IgD-negative memory B cell (primary cell): ENCODE measurements at regions not wholly inside any gene's neighbourhood (a gene's known extent, or its start where the extent isn't known, plus 50 kb on each side); places are given as distances from the start of the nearest gene placed in this dataset.

Experiments
- H3K27ac Mint-ChIP-seq, 3 donors: one replicate each; pipeline ENCODE4 v1.8.0; 2020 to 2022; ENCODE audit warnings: mild to moderate bottlenecking in 3 of 3, mixed read lengths in 3 of 3, moderate library complexity in 1 of 3
- H3K27me3 Mint-ChIP-seq: one replicate; pipeline ENCODE4 v1.8.0; 2021; ENCODE audit warnings: mixed read lengths
- H3K36me3 Mint-ChIP-seq: one replicate; pipeline ENCODE4 v1.8.0; 2020; ENCODE audit warnings: mild to moderate bottlenecking, mixed read lengths
- H3K4me1 Mint-ChIP-seq, 3 donors: one replicate each; pipeline ENCODE4 v1.8.0; 2020 to 2022; ENCODE audit warnings: mixed read lengths in 3 of 3, mild to moderate bottlenecking in 1 of 3
- H3K4me3 Mint-ChIP-seq, 4 donors: one replicate each; pipeline ENCODE4 v1.8.0; 2020 to 2022; ENCODE audit warnings: mild to moderate bottlenecking in 4 of 4, mixed read lengths in 4 of 4, moderate library complexity in 3 of 4
- H3K9me3 Mint-ChIP-seq, 3 donors: one replicate each; pipeline ENCODE4 v1.8.0; 2020 to 2021; ENCODE audit warnings: mixed read lengths in 3 of 3, mild to moderate bottlenecking in 1 of 3

DNA sequence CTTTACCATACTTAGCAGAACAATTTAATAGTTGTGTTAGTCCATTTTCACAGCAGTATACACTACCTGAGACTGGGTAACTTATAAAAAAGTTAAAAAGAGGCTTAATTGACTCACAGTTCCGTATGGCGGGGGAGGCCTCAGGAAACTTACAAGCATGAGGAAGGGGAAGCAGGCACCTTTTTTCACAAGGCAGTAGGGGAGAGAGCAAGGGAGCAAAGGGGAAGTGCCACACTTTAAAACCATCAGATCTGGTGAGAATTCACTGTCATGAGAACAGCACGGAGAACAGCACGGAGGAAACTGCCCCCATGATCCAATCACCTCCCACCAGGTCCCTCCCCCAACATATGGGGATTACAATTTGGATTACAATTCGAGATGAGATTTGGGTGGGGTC, 269.9 kb downstream of the MTRR start:
- no peaks in the 10 kb centered on the region for H3K9me3 Mint-ChIP-seq
- peak overlapping the region in 1 of 3 donors; percentile 43 for H3K27ac Mint-ChIP-seq
- no peak overlapping the region for H3K4me3 Mint-ChIP-seq
- H3K27me3 Mint-ChIP-seq = no peaks in the 10 kb centered on the region
- H3K36me3 Mint-ChIP-seq = peaks cover 2% of the 10 kb centered on the region
- peaks cover 0 to 5% (median 2%) of the 10 kb centered on the region in 3 donors for H3K4me1 Mint-ChIP-seq

DNA sequence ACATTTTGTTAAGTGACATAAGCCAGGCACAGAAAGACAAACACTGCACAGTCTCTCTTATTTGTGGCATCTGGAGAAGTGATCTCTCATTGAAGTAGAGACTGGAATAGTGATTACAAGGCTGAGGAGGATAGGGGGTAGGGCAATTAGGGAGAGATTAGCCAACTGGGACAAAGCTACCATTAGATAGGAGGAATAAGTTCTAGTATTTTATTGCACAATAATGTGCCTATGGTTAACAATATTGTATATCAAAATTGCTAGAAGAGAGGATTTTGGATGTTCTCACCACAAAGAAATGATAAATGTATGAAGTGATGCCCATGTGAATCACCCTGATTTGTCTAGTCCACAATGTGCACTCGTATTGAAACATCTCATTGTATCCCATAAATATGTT, 281.8 kb downstream of the MTRR start:
- Mint-ChIP-seq H3K36me3 (no peaks in the 10 kb centered on the region), H3K27ac (no peak overlapping the region), H3K4me1 (no peaks in the 10 kb centered on the region), H3K9me3 (peaks cover 0 to 3% (median 0%) of the 10 kb centered on the region in 3 donors), H3K27me3 (peaks cover 2% of the 10 kb centered on the region), H3K4me3 (no peak overlapping the region)

DNA sequence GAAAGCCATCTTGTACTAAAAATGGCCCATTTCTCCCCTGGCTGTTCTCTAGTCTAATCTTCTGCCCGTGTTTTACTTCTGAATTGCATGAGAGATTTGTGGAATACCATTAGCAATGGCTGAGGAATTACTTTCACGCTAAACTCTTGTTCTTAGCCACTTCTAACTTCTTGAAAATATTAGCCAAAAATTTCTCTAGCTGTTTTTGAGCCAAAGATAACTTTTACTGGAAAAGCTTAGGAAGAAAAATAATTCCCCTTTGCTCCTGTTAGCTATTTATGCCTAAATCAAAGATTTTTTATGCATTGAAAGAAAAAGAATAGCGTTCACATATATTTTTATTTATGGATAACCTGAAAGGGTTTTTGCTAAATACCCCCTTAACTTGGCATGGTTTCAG, 287.8 kb downstream of the MTRR start:
- H3K4me1 Mint-ChIP-seq = peaks cover 0 to 1% (median 0%) of the 10 kb centered on the region in 3 donors
- no peak overlapping the region for H3K27ac Mint-ChIP-seq
- no peaks in the 10 kb centered on the region for H3K36me3 Mint-ChIP-seq
- no peak overlapping the region for H3K4me3 Mint-ChIP-seq
- H3K9me3 Mint-ChIP-seq = no peaks in the 10 kb centered on the region
- no peaks in the 10 kb centered on the region for H3K27me3 Mint-ChIP-seq

DNA sequence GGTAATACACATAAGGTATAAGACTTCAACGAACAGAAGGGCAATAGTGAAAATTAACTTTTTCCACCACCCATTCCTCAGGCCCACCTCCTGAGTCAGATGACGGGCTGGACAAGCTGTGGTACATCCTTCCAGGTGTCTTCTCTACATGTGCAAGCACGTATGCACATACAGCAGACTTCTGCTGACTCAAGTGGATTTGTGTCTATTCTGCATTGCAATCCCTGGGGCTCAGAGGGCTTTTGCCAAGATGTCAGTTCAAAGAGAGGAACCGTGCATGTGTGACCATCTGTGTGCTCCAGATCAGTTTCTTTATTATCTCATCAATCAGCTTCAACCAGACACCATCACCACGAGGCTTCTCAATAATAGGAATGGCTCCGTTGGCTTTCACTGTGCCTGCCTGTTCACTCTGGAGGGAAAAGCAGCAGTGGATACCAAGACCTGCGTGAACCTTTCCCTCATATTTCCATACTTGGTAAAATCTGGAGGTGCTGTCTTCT, 288.4 kb downstream of the MTRR start:
- H3K4me3 Mint-ChIP-seq = no peak overlapping the region
- no peaks in the 10 kb centered on the region for H3K36me3 Mint-ChIP-seq

DNA sequence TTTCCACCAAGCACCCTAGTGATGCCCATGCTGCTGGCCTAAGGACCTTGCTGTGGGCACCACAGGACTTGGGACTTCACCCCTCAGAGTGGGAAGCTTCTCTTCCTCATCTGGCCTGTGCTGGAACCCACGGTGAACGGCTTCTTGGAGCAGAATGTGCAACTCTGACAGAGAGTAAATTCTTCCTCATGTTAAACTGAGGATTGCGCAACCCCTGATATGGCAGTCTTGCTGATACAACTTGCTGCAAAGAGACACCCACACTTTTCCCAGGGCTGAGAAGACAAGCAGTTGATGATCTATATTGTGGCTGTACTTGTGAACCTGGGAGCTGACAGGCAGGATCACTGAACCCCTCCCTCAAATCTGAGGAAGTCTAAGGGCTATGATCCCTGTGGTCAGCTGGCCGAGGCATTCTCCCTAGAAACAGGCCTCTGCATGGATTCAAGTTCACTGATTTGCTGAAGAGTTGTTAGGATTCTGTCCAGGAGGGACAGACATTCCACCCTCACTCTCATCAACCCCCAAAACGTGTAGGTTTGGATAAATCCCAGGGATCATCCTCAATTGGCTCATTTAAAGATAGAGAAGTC, 307.2 kb downstream of the MTRR start:
- H3K4me3 Mint-ChIP-seq = no peak overlapping the region
- peaks cover 0 to 2% (median 0%) of the 10 kb centered on the region in 3 donors for H3K9me3 Mint-ChIP-seq
- no peaks in the 10 kb centered on the region for H3K4me1 Mint-ChIP-seq
- no peaks in the 10 kb centered on the region for H3K27me3 Mint-ChIP-seq
- H3K36me3 Mint-ChIP-seq = no peaks in the 10 kb centered on the region
- H3K27ac Mint-ChIP-seq = no peak overlapping the region

More for the DNA sequence above, 288.4 kb downstream of the MTRR start:
- H3K9me3 Mint-ChIP-seq = no peaks in the 10 kb centered on the region
- H3K27ac Mint-ChIP-seq = no peak overlapping the region
- no peaks in the 10 kb centered on the region for H3K27me3 Mint-ChIP-seq
- H3K4me1 Mint-ChIP-seq = peaks cover 0 to 1% (median 0%) of the 10 kb centered on the region in 3 donors

DNA sequence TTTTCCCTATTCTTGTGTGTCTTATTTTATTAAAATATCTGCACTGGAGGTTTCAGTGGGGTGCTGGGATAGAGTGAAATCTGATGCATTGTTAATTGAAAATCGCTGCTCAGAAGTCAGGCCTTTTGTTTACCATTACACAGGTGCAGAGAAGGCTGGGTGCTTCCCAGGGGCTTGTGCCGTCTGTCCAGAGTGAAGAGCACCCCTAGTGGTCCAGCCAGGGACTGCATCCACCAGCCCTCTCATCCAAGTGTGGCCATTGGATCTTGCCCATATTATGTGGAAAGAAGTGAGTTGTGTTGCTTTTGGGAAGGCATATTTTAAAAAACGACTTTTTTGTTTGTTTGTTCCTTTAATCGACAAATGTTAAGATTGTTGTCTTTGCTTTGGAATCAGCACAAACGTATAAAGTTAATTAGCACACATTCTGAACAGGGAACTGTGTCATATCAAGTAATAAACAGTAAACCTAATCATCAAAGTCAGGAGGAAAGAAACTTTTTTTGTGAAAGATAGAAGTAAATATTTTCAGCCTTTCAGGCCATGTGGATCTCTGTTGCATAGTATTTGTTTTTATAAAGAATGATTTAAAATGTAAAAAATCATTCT, 315.6 kb downstream of the MTRR start:
- Mint-ChIP-seq H3K36me3 (no peaks in the 10 kb centered on the region), H3K27me3 (peaks cover 2% of the 10 kb centered on the region), H3K27ac (no peak overlapping the region), H3K4me1 (peaks cover 0 to 2% (median 1%) of the 10 kb centered on the region in 3 donors), H3K4me3 (peak overlapping the region in 1 of 4 donors; percentile 77), H3K9me3 (no peaks in the 10 kb centered on the region)

DNA sequence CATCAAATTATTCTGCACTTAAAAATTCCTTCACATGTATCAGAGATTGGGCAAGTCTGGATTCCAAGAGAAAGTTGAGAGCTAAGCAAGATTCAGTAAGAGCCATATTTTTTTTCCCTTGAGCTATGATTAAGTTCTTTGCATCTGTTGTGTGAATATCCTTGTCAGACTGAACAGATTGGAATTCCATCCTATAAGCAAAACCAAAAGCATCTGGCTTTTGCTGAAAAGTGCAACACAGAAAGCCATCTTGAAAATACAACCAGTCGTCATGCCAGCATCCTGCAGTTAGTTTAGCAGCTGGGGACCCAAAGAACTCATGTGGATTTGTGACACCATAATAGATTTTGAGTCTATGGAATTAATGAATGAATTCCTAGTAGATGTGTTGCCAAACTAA, 316.9 kb downstream of the MTRR start:
- peaks cover 2% of the 10 kb centered on the region for H3K27me3 Mint-ChIP-seq
- H3K27ac Mint-ChIP-seq = no peak overlapping the region
- H3K4me3 Mint-ChIP-seq = no peak overlapping the region
- H3K4me1 Mint-ChIP-seq = peaks cover 0 to 2% (median 1%) of the 10 kb centered on the region in 3 donors
- no peaks in the 10 kb centered on the region for H3K9me3 Mint-ChIP-seq
- no peaks in the 10 kb centered on the region for H3K36me3 Mint-ChIP-seq

DNA sequence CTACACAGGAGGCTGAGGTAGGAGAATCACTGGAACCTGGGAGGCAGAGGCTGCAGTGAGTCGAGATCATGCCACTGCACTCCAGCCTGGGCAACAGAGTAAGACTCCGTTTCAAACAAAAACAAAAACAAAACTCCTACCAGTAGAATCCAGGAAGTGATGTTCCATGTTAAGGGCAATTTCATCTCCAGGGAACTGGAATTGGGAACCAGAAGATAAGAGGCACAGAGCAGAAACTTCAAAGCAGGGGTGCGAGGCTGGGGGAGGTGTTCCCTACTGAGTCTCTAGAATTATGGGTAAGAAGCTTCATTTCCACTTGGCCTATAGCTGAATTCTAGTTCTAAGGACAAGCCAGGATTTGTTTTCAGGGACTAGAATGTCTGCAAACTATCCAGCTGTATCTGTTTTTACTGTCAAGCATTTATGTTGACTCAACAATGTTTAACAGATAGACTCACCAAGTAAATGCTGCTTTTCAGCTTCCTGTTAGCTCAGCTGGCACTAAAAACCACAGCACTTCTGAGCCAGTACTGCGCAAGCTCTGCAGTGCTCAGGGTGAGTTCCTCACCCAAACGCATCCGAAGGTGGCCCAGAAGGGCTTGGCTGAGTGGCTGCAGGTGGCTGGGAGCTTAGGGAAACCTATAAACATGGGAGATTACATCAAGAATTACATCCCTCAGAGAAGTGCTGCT, 320.1 kb downstream of the MTRR start:
- Mint-ChIP-seq H3K4me1 (peaks cover 0 to 2% (median 1%) of the 10 kb centered on the region in 3 donors), H3K36me3 (no peaks in the 10 kb centered on the region), H3K27me3 (peaks cover 2% of the 10 kb centered on the region), H3K9me3 (peaks cover 0 to 3% (median 3%) of the 10 kb centered on the region in 3 donors), H3K4me3 (no peak overlapping the region), H3K27ac (no peak overlapping the region)

DNA sequence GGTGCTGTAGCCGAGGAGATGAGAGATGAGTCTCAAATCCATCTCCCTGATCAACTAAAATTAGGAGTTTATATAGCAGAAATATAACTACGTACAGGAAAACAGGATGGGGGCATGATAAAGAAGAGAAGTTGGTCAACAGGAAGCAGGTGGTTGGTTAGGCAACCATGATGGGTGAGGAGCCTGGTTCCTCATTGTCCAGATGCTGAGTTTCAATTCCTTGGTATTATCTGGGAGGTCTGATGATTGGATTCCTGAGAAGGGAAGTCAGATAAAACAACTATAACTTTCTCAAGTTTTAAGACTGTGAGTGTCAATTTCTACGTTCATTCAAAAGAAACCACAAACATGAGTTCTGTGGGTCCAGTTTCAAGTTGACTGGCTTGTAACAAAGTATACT, 323.9 kb downstream of the MTRR start:
- Mint-ChIP-seq H3K27me3 (no peaks in the 10 kb centered on the region), H3K4me3 (no peak overlapping the region), H3K27ac (peak overlapping the region in 1 of 3 donors; percentile 71), H3K36me3 (no peaks in the 10 kb centered on the region), H3K9me3 (peaks cover 0 to 3% (median 3%) of the 10 kb centered on the region in 3 donors), H3K4me1 (no peaks in the 10 kb centered on the region)

DNA sequence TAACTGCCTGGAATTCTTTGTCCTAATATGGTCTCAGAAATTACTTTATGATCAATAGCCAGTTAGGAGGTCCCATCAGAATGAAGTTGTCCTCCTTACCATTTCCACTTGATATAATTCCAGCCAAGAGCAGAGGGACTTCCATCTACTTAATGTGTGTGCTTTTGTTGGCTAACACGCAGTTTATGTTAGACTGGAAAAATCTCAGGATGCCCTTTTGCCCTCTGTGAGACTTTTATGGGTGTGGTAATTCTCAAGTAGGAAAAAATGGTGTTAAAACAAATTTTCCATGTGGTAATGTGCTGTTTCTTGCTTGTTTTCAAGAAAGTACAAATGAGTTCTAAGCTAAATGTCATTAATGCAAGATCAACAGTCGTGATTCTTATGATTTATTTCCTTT, 327.1 kb downstream of the MTRR start:
- no peak overlapping the region for H3K4me3 Mint-ChIP-seq
- H3K27me3 Mint-ChIP-seq = no peaks in the 10 kb centered on the region
- H3K36me3 Mint-ChIP-seq = no peaks in the 10 kb centered on the region
- no peaks in the 10 kb centered on the region for H3K4me1 Mint-ChIP-seq
- peaks cover 0 to 3% (median 3%) of the 10 kb centered on the region in 3 donors for H3K9me3 Mint-ChIP-seq
- H3K27ac Mint-ChIP-seq = no peak overlapping the region

DNA sequence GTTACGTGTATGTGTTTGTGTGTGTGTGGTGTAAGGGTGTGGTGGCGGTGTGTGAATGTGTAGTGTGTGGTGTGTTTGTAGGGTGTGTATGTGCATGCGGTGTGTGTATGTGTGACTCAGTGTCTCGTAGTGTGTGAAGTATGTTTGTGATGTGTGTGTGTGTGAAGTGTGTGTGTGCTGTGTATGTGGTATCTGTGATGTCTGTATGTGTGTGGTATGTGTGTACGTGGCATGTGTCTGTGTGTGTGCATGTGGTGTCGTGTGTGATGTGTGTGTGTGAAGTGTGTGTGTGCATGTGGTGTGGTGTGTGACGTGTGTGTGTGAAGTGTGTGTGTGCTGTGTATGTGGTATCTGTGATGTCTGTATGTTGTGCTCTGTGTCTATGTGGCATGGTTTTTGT, 339.4 kb downstream of the MTRR start:
- H3K4me1 Mint-ChIP-seq = no peaks in the 10 kb centered on the region
- H3K36me3 Mint-ChIP-seq = no peaks in the 10 kb centered on the region
- H3K27me3 Mint-ChIP-seq = no peaks in the 10 kb centered on the region
- H3K4me3 Mint-ChIP-seq = no peak overlapping the region
- H3K27ac Mint-ChIP-seq = no peak overlapping the region
- peaks cover 0 to 6% (median 0%) of the 10 kb centered on the region in 3 donors for H3K9me3 Mint-ChIP-seq

DNA sequence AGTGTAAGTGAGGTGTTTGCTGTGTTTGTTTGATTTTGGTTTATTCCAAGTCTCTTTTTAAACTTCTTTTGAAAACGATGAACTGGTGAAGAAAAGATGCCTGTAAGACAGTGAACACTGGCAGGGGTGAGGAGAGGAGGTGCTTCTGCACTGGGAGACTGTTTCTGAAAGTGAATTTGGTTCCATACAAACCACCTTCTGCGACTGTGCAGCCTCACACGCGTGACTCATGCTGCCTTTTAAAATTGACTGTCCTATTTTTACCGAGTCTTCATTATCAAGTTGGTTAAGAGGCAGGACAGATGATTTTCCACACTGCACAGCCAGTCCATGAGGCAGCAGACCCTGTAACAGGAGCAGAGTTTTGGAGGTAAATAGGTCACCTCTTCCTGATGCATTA, 340.6 kb downstream of the MTRR start:
- Mint-ChIP-seq H3K36me3 (no peaks in the 10 kb centered on the region), H3K27ac (no peak overlapping the region), H3K4me3 (no peak overlapping the region), H3K27me3 (no peaks in the 10 kb centered on the region), H3K4me1 (no peaks in the 10 kb centered on the region), H3K9me3 (peaks cover 0 to 4% (median 0%) of the 10 kb centered on the region in 3 donors)

DNA sequence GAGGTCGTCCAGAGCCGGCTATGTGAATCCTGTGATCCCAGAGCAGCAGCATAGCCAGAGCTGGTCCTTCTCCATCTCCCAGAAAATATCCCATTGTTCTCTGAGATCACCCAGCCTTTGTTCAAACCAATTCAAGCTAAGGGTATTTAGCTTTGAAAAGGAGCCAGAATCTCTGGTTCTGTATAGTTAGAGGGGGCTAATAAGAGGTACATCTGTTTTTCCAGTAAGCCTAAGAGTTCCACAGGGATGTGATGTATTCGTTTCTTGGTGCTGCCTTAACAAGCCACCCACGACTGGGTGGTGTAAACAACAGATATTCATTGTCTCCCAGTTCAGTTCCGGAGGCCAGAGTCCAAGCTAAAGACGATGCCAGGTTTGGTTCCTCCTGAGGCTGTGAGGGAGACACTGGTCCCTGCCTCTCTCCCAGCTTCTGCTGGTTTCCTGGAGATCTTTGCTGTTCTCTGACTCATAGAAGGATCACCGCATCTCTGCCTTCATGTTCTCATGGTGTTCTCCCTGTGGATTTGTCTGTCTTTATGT, 344.8 kb downstream of the MTRR start:
- no peak overlapping the region for H3K27ac Mint-ChIP-seq
- H3K27me3 Mint-ChIP-seq = no peaks in the 10 kb centered on the region
- peak overlapping the region in 1 of 4 donors; percentile 39 for H3K4me3 Mint-ChIP-seq
- H3K9me3 Mint-ChIP-seq = no peaks in the 10 kb centered on the region
- H3K36me3 Mint-ChIP-seq = no peaks in the 10 kb centered on the region
- H3K4me1 Mint-ChIP-seq = no peaks in the 10 kb centered on the region

DNA sequence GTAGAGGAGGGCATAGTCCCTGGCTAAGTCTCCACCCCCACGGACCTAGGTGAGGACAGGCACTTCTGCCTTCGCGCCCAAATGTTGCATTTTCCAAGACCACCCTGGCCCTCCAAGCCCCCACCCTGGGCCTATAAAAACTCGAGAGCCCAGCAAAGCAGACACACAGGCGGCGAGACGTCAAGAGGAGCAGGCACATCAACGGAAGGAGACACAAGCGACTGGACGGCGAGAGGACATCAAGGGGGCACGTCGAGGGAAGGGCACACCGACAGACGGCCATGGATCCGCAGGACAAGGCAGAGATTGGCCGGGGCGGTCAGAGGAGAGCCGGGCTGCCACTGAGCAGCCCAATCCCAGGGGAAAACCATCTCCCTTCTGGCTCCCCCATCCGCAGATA, 348.0 kb downstream of the MTRR start:
- Mint-ChIP-seq H3K4me1 (no peaks in the 10 kb centered on the region), H3K36me3 (no peaks in the 10 kb centered on the region), H3K4me3 (no peak overlapping the region), H3K27me3 (no peaks in the 10 kb centered on the region), H3K9me3 (peaks cover 0 to 5% (median 0%) of the 10 kb centered on the region in 3 donors), H3K27ac (no peak overlapping the region)

DNA sequence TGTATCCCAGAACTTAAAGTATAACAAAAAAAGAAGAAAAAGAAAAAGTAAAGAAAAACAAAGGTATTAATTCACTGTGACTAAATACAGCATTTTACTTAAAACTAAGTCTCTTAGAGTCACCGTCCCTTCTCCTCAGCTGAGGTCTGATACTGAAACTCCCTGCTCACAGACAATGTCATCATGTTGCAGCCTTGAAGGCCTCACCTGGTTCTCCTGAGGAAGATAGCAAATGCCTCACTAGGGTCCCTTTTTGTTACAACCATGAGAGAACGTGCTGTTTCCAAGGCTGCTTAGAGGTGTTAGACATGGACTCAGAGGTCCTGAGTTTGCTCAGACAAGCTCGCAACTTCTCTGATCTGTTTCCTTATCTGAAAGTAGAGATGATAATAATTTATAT, 357.2 kb downstream of the MTRR start:
- Mint-ChIP-seq H3K27ac (no peak overlapping the region), H3K4me1 (peaks cover 0 to 1% (median 0%) of the 10 kb centered on the region in 3 donors), H3K27me3 (peaks cover 3% of the 10 kb centered on the region), H3K4me3 (no peak overlapping the region), H3K9me3 (peaks cover 15 to 24% (median 17%) of the 10 kb centered on the region in 3 donors), H3K36me3 (no peaks in the 10 kb centered on the region)
